Ishikawa (cell line): ENCODE measurements at regions not wholly inside any gene's neighbourhood (a gene's known extent, or its start where the extent isn't known, plus 50 kb on each side); places are given as distances from the start of the nearest gene placed in this dataset.

Source experiments
- FOXM1 ChIP-seq: IDR thresholded peaks from 2 replicates; pipeline ENCODE4 v1.6.1; 2012; ENCODE audit warnings: low read depth, borderline replicate concordance
- TF ChIP-seq, protein P1 (sequence below): IDR thresholded peaks from 2 replicates; pipeline ENCODE4 v1.6.1; 2012
- TF ChIP-seq, protein P2 (sequence below): IDR thresholded peaks from 2 replicates; pipeline ENCODE4 v1.6.1; 2012; ENCODE audit warnings: low read depth, mild to moderate bottlenecking
- TF ChIP-seq, protein P3 (sequence below): IDR thresholded peaks from 2 replicates; pipeline ENCODE4 v1.6.1; 2012

- TF ChIP-seq, protein P1, sequence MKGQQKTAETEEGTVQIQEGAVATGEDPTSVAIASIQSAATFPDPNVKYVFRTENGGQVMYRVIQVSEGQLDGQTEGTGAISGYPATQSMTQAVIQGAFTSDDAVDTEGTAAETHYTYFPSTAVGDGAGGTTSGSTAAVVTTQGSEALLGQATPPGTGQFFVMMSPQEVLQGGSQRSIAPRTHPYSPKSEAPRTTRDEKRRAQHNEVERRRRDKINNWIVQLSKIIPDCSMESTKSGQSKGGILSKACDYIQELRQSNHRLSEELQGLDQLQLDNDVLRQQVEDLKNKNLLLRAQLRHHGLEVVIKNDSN: no peak
- TF ChIP-seq, protein P2, sequence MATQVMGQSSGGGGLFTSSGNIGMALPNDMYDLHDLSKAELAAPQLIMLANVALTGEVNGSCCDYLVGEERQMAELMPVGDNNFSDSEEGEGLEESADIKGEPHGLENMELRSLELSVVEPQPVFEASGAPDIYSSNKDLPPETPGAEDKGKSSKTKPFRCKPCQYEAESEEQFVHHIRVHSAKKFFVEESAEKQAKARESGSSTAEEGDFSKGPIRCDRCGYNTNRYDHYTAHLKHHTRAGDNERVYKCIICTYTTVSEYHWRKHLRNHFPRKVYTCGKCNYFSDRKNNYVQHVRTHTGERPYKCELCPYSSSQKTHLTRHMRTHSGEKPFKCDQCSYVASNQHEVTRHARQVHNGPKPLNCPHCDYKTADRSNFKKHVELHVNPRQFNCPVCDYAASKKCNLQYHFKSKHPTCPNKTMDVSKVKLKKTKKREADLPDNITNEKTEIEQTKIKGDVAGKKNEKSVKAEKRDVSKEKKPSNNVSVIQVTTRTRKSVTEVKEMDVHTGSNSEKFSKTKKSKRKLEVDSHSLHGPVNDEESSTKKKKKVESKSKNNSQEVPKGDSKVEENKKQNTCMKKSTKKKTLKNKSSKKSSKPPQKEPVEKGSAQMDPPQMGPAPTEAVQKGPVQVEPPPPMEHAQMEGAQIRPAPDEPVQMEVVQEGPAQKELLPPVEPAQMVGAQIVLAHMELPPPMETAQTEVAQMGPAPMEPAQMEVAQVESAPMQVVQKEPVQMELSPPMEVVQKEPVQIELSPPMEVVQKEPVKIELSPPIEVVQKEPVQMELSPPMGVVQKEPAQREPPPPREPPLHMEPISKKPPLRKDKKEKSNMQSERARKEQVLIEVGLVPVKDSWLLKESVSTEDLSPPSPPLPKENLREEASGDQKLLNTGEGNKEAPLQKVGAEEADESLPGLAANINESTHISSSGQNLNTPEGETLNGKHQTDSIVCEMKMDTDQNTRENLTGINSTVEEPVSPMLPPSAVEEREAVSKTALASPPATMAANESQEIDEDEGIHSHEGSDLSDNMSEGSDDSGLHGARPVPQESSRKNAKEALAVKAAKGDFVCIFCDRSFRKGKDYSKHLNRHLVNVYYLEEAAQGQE: no peak
- TF ChIP-seq, protein P3, sequence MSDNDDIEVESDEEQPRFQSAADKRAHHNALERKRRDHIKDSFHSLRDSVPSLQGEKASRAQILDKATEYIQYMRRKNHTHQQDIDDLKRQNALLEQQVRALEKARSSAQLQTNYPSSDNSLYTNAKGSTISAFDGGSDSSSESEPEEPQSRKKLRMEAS: no peak
- no peak for TF ChIP-seq FOXM1
These were observed 265.6 kb downstream of the TDRD3 start for GRCh38 chr13:60662595-60662994.
